ENCODE measurements at regions not wholly inside any gene's neighbourhood (a gene's known extent, or its start where the extent isn't known, plus 50 kb on each side); places are given as distances from the start of the nearest gene placed in this dataset.

GRCh38 chr17:79263191-79263590 lies 188.6 kb downstream of the ENGASE start:
- no peak for DNase-seq

DNA sequence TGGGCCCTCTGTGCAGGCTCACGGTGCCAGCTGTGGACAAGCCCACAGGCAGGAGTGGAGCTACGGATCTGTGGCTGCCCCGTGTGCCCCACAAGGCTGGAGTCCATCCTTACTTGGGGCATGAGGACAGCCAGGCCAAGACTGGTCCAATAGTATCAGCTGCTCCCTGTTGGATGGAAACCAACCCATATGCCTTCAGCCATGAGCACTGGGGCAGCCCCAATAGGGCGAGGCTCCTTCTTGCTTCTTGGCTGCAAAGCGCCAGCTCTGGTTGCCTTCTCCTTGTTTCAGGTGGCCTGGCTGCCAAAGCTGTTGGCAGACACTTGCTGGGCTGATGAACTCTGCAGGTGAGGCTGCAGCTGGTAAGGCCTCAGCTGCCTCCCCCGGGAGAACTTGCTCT lies 188.0 kb downstream of the ENGASE start:
- DNase-seq = no peak

DNA sequence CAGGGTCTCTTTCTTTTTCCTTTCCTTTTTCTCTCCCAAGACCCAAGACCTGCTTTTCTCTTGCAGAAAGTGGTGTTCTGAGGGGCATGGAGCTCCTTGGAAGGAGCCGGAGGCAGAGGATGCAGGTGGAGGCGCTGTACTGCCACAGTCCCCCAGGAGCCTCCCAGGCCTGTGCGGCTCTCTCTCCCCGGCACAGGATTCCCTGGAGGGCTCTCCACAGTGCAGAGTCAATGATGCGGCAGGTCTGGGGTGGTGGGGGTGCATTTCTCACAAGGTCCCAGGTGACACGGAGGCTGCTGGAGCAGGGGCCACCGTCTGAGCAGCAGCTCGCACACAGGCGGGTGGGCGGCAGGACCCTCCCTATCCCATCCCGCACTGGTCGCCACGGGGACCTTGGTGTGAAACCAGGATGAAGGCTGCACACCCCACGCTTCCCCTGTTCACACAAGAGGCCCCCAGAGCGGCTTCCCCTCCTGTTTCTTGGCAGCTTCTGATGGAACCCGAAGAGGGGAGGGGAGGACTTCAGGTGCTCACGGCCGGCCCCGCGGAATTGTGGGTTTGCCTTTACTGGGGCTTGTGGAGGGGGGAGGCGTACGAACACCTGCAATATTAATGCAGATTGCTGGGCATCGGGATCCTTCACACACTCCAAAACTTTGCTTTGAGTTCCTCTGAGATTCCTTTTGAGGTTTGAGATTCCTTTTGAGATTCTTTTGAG lies 186.9 kb downstream of the ENGASE start:
- DNase-seq = no peak

DNA sequence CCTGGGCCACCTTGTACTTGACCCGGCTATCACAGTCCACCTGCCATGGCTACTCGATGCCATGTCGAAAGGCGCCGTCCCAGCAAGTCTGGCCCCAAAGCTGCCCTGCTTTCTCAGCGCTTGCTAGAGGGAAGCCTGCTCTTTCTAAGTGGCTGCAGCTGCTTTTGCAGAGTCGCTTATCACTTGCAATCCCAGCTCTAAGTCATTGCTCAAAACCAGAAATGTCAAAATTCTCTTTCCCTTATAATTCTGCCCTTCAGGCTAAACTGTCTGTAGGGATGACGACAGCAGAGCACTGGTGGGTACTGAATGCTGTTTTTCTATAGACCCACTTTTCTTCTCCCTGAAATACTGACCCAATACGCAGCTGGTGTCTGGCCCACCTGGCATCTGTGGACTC lies 184.2 kb downstream of the ENGASE start:
- DNase-seq = no peak

GRCh38 chr17:79258041-79258440 lies 183.4 kb downstream of the ENGASE start:
- no peak for DNase-seq

GRCh38 chr17:79255926-79256585 lies 181.4 kb downstream of the ENGASE start:
- DNase-seq = no peak

- DNase-seq = no peak
Measured at GRCh38 chr17:79255456-79255855, 180.8 kb downstream of the ENGASE start.

GRCh38 chr17:79255046-79255445 lies 180.4 kb downstream of the ENGASE start:
- no peak for DNase-seq

GRCh38 chr17:79252886-79253285 lies 178.3 kb downstream of the ENGASE start:
- DNase-seq = no peak

DNA sequence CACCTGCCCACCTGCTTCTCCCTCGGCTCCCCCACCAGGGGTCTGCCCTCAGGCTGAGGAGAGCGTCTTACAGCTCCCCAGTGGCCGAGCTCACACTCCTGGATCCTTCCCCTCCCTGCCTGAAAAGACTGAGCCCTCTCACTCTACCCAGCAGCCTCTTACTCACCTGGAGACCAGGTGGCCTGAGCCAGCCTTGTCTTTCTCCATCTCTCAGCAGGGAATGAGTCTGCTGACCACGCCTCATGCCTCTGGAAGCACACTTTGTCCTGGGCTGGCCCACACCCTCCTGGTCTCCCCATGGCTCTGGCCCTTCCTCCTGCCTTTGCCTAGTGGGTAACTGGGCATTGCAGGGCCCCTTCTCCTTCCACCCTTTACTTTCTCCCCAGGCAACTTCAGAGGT lies 177.2 kb downstream of the ENGASE start:
- DNase-seq = no peak

DNA sequence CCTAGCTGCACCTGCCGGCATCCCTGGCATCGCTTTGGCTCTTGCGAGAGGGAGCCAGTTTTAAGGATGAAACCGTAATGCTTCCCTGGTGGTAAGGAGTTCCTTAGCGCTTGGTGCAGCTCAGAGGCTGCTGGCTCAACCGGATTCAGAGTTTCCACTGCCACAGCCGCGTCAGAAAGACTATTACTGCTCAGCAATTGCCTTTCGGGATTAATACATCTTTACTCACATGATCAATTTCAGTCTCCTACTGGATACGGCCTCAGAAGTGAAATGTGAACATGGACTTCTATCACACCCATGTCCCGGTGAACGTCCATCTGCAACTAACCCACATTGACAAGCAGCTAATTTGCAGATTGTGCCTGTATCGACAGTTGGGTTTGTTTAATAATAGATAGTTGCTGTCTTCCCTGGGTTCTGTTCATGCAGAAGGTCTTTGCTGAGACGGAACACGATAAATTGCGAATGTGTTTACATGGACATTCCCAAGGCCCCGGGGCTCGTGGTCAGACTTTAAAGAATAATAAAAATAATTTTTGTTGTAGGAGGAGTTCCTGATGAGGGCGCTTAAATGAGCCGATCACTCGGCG lies 175.4 kb downstream of the ENGASE start:
- DNase-seq = no peak

- DNase-seq = no peak
Measured at GRCh38 chr17:79248843-79249493, 174.3 kb downstream of the ENGASE start.

DNA sequence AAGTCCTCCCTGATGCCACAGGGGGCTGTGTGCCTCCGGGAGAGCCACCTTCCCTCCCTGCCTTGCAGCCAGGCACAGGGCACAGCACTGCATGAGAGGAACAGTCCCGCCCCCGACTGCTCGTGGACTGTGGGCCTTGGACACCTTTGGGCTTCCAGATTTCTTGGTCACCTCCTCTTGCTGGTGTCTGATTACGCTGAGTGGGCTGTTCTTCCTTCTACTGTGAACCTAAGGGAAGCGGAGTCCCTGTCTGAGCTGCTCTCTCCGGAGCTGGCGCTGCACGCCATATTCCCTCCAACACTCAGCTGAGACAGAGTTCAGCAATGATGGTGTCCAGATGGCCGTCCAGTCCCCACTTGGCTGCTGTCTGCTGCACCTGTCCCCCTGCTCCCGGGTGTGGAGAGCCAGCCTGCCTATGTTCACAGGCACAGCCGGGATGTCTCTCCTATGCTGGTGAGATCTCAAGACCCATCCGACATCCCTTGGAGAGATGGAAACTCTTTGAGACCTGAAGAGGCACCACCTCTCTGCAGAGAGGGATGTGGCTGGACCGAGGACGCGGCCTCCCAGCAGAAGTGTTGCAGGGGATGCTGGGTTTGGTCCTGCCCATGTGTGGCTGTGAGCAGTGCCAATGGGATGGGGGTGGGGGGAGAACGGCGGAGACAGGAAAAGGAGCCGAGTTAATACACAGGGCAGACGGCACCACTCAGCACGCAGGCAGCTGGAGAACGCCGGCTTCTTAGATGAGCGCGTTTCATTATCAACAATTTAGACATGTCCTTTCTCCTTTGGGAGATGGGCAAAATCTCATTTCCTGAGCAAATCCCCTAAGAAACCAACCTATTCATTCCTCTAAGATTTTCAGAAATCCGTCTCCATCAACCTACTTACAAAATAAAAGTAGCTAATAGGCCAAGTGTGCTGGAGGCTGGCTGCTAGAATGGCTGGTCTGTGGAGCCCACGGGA lies 171.9 kb downstream of the ENGASE start:
- DNase-seq = no peak

- no peak for DNase-seq
Measured at GRCh38 chr17:79244665-79245064, 170.0 kb downstream of the ENGASE start.

- DNase-seq = no peak
Measured at GRCh38 chr17:79243996-79244395, 169.4 kb downstream of the ENGASE start.

DNA sequence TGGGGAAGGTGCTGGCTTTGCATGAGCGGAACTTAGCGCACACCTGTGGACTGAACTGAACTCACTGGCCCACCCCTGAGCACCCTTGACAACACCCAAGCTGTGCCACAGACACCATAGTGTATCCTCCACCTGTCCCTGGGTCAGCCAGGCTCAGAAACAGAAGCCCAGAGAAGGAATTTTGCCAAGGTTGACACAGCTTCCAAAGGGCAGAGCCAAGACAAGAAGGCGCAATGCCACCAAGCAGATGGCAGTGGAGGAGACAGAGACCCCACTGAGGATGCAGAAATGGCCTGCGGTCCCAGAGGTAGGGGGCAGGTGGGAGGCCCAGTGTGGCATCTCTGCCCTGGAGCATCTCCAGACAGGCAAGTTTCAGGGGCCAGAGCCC lies 169.0 kb downstream of the ENGASE start:
- no peak for DNase-seq

DNA sequence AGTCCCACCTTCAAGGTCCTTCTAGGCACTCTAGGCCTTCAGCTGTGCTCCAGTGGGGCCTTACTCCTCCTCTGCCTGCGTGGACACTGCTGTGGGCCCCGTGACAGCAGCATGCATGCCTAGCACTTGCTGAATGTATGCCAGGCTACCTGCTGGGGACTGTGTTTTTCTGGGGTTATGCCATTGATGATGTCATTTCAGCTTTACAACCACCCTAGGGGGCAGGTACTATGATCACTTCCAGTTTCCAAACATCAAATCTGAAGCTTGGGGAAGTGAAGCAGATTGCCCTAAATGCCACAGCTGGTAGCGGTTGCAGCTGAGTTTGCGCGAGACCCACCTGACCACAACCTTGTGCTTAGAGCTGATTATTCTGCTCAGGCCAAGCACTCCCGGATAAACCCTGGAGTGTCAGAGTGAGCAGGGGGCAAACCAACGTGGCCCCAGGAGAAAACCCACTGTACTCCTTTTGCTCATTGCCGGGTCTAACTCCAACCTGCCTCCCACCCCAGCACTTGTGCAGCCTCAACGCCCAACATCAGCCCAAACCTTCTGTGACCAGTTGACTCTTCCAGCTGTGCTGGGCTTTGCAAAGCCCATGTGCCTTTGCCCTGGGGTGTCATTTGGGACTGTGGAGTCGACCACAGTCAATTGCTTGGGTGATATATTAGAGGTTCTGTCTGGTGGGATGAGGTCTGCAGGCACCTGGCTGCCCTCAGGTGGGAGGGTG lies 168.4 kb downstream of the ENGASE start:
- no peak for DNase-seq

DNA sequence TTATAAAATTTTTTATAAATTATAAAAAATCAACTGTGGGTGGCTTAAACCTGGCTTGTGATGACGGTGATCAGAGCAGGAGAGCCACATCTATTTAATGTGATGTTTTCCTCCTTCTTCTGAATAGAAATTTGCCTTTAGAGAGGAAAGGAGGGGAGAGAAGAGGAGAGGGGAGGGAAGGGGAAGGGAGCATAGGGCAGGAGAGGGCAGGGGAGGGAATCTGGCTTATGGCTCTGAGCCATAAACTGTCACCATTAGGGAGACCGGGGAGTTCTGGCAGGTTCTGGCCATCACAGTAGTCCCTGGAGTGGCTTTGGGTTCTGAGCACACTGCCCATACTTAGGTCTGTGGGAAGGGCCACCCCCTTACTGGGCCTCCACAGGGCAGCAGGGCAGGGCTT lies 167.8 kb downstream of the ENGASE start:
- DNase-seq = no peak

GRCh38 chr17:79241616-79242015 lies 167.0 kb downstream of the ENGASE start:
- no peak for DNase-seq

GRCh38 chr17:79239205-79239604 lies 164.6 kb downstream of the ENGASE start:
- no peak for DNase-seq

- no peak for DNase-seq
Measured at GRCh38 chr17:79237448-79238053, 162.9 kb downstream of the ENGASE start.

DNA sequence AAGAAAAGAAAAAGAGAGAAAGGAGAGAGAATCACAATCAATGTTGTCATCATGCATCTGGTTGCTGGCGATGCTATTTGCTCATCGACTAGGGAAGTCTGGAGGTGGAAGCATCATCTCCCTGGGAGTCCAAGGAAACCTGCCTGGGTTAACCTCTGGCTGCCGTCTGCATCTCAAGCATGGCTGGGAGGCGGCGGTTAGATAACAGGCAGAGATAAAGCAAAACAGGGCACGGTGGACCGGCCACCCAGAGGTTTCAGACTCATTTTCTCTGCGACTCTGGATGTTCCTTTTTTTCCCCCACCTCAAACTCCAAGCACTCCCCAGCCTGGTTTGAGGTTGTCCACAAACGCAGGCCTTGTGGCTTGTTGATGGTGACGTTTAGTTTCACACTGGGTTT lies 161.2 kb downstream of the ENGASE start:
- no peak for DNase-seq
